ENCODE measurements at regions not wholly inside any gene's neighbourhood (a gene's known extent, or its start where the extent isn't known, plus 50 kb on each side); places are given as distances from the start of the nearest gene placed in this dataset.
A peak's percentile ranks its signal among the peaks of the same experiment; 100 is the strongest.
"Not testable (repeated sequence)": the region's sequence is repeated elsewhere in the genome, so short reads cannot be mapped to it uniquely, and the experiment has no call there.

GRCh38 chr6:168852376-168852884 is 401.2 kb downstream of the THBS2 start:
- Histone ChIP-seq H3K27ac (peak overlapping the region in 3 of 21 experiments; percentile 22 to 35 (median 24)), H3K4me3 (no peak overlapping the region)

DNA sequence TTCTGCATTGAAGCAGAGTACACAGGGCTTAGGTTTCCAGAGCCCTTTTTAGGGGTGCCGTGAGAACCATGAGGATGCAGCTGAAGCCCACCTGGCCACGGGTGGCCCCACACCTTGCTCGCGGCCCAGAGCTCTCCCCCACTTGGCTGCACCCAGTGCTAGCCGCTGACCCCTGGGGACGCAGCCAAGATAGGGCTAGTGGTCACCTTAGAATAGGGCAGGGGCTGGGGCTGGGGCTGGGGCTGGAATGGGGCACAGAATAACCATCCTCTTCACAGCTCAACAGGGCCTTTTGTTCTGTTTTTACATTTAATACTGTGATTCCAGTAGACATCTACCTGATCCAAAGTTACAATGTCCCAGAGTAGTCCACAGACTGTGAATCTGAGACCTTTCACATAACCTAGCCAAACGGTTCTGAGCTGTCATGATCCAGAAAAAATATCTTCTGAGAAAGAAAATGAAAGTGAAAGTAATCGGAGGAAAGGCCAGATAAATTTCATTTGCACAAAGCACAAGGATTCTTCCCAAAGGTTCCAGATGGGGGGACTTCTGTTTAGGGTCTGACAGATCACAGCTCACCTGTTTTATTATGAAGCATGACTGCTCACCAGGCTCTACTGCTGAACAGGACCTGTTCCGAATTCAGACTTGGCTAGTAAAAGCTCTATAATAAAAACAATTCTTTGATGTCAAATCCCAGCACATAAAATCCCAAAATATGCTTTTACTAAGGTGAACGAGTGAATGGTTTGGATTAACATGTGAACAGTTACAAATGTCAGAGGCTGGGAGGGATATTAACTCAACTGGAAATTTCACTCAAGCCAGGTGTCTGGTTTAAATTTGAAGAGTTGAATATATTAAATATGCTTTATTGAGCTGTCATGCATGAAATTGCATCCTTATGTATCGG is 401.9 kb downstream of the THBS2 start:
- H3K4me3 ChIP-seq: no peak overlapping the region
- peak overlapping the region in 3 of 21 experiments; percentile 10 to 42 (median 22) for H3K27ac ChIP-seq

- H3K27ac ChIP-seq, H3K4me3 ChIP-seq: not testable (repeated sequence)
Measured at GRCh38 chr6:168850027-168850736, 403.5 kb downstream of the THBS2 start.

DNA sequence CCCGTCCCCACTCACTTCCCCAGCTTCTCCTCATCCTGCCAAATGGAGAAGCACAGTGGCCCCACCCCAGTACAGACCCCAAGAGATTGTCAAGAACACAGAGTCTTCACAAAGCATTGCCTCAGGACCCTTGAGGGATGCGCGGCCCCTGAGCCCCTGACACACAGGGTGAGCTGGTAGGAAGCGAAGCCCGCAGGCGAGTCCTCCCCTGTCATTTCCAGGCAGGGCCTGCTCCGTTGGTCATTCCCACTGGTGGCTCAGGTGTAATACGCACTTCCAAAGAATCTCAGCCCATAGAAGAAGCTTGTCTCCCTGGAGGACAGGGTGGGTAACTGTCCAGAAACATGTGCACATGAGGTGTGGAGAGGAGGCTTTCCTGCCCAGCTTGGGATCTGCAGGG is 404.2 kb downstream of the THBS2 start:
- H3K4me3 ChIP-seq: no peak overlapping the region
- no peak overlapping the region for H3K27ac ChIP-seq

DNA sequence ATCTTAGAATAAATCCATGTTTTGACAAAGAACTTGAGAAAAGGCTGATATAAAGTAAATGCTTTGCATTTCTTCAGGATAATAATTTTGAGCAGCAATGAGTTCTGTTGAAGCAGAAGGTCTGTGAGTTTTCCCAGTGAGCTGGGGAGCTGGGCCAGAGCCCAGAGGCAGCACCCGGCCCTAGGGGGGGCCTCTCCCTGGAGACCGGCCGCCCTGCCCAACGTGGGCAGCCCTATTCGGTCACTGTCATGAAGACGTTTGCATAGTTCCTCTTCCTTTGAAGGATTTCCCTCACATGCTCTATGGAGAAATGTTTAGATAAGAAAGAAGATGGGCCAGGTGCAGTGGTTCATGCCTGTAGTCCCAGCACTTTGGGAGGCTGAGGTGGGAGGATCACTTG is 404.8 kb downstream of the THBS2 start:
- H3K4me3 ChIP-seq: no peak overlapping the region

DNA sequence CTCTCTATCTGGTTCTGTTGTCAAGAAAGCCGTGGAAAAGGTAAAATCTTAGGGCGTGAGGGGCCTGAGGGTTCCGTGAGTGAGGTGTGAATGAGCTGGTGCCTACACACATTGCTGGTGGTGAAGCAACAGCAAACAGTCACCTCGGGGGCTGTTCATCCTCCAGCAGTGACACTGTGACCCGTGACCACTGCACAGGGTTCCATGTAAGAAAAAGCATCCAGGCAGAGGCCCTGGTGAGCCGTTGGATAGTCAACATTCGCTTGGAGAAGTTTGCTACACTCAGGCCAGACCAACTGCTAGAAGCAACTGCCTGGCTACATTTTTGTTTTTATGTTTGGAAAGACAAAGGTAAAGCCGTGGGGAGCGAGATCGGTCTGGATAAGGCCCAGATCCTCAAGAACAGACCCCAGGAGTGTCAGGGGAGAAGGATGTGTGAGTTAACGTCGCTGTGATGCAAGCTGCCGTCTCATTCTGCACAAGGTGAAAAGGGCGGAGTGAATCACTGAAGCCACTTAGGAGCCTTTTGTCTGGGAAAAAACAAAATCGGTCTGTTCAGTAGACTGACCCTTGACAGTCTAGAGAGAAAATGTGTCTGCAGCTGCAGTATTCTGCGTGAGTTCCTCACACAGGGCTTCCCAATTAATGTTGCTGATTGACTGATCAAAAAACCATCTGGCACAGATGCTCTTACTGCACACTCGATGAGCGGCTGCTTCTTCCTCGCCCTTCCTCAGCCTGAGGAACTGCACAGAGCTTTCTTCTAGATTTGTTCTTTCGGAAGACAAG is 404.0 kb downstream of the SMOC2 start:
- Histone ChIP-seq H3K4me3 (no peak overlapping the region), H3K27ac (no peak overlapping the region)

More for the DNA sequence above, 404.8 kb downstream of the THBS2 start:
- no peak overlapping the region for H3K27ac ChIP-seq

DNA sequence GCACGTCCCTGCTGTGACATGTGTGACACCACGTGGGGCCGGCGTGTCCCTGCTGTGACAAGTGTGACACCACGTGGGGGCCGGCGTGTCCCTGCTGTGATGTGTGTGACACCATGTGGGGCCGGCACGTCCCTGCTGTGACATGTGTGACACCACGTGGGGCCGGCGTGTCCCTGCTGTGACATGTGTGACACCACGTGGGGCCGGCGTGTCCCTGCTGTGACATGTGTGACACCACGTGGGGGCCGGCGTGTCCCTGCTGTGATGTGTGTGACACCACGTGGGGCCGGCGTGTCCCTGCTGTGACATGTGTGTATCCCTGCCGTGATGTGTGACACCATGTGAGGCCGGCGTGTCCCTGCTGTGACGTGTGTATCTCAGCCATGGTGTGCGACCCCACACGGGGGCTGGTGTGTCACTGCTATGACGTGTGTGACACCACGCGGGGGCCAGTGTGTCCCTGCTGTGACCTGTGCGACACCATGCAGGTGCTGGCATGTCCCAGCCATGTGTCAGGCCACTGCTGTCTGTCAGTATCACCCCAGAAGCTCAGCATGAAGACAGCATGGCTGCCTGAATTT is 401.7 kb downstream of the SMOC2 start:
- H3K4me3 ChIP-seq, H3K27ac ChIP-seq: not testable (repeated sequence)

- Histone ChIP-seq H3K27ac (no peak overlapping the region), H3K4me3 (no peak overlapping the region)
Measured at GRCh38 chr6:168841609-168842278, 400.8 kb downstream of the SMOC2 start.

- not testable (repeated sequence) for H3K27ac ChIP-seq, H3K4me3 ChIP-seq
Measured at GRCh38 chr6:168840932-168841331, 399.9 kb downstream of the SMOC2 start.

DNA sequence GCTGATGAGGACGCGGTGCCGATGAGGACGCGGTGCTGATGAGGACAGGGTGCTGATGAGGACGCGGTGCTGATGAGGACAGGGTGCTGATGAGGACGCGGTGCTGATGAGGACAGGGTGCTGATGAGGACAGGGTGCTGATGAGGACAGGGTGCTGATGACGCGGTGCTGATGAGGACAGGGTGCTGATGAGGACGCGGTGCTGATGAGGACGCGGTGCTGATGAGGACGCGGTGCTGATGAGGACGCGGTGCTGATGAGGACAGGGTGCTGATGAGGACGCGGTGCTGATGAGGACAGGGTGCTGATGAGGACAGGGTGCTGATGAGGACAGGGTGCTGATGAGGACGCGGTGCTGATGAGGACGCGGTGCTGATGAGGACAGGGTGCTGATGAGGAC is 399.3 kb downstream of the SMOC2 start:
- H3K27ac ChIP-seq, H3K4me3 ChIP-seq: not testable (repeated sequence)

DNA sequence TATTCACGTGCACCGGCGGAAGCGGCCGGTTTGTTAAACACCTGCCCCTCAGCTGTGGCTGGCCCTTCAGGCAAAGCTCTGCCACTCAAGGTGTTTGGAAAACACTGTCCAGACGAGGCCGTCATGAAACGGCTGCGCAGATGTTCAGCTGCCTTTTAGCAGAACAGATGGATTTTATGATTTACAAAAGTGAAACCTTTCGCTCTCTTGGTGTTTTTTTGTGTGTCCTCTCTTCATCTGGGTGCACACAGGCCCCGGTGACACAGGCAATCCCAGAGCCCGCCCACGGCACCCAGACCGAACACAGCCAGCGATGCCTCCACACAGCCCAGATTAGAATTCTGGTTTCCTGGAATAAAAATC is 397.0 kb downstream of the SMOC2 start:
- Histone ChIP-seq H3K27ac (no peak overlapping the region), H3K4me3 (no peak overlapping the region)

GRCh38 chr6:168837254-168838036 is 396.5 kb downstream of the SMOC2 start:
- no peak overlapping the region for H3K4me3 ChIP-seq

GRCh38 chr6:168835991-168836390 is 395.0 kb downstream of the SMOC2 start:
- Histone ChIP-seq H3K4me3 (no peak overlapping the region), H3K27ac (no peak overlapping the region)

More at GRCh38 chr6:168837254-168838036, 396.5 kb downstream of the SMOC2 start:
- no peak overlapping the region for H3K27ac ChIP-seq

GRCh38 chr6:168834801-168835200 is 393.8 kb downstream of the SMOC2 start:
- Histone ChIP-seq H3K27ac (no peak overlapping the region), H3K4me3 (no peak overlapping the region)

DNA sequence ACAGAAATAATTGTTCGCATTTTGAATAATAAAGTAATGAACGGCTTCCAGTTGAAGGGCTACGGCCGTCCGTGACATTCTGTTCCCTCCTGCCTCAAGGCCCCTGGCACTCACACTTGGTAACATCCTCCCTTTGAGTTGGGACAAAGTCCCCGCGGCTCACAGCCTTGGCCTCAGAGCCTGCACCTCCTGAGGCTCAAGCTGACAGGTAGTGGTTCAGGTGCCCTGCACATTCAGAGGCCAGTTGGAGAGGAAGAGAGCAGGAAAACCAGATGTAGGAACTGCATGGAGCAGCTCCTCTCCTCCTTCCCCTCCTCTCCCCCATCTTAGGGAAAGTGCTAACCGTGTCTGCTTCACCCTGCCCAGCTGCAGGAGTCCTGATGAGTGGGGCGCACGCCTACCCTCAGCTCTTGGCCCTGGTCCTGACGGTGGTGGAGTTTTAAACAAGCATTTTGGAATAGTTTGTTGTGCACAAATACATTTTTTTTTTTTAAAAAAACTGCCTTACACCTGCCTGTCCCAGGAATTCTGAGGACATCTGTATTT is 393.1 kb downstream of the SMOC2 start:
- no peak overlapping the region for H3K27ac ChIP-seq
- no peak overlapping the region for H3K4me3 ChIP-seq

DNA sequence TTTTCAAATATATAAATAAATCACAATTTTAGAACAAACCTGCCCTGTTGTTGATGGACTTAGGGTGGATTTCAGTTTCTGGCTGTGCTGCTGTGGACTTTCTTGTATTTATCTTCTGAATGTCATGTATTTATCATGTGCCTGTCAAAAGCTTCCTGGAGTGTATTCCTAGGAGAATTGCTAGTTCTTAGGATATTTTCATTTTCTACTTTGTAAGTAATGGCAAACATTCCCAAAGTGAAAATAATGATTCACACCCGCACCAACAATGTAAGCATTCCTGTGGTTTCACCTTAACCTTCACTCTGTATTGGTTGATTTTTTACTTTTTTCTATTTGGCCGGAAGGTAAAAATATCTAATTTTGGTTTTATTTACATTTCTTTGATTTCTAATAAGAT is 387.8 kb downstream of the SMOC2 start:
- no peak overlapping the region for H3K27ac ChIP-seq
- no peak overlapping the region for H3K4me3 ChIP-seq

GRCh38 chr6:168828035-168828434 is 387.1 kb downstream of the SMOC2 start:
- H3K27ac ChIP-seq: no peak overlapping the region
- no peak overlapping the region for H3K4me3 ChIP-seq

DNA sequence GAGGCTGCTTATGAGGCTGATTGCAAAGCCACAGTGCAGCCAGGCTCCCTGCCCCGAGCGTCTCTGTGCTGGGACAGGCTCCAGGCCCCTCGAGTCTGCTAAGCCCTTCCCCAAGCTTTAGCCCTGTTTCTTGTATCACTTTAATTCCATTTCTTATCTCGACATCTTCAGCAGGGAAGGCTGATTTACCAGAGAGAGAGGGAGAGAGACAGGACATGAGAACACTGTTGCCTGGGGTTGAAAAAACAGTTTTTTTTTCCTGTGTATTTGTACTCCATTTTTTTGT is 386.5 kb downstream of the SMOC2 start:
- no peak overlapping the region for H3K27ac ChIP-seq
- H3K4me3 ChIP-seq: no peak overlapping the region

Data from skin epidermis (tissue), 12 donors.